ENCODE measurements at regions not wholly inside any gene's neighbourhood (a gene's known extent, or its start where the extent isn't known, plus 50 kb on each side); places are given as distances from the start of the nearest gene placed in this dataset.

GRCh38 chr3:112745567-112746248 lies 101.0 kb downstream of the CD200R1L start:
- no peaks in the 10 kb centered on the region for H3K79me2 ChIP-seq (ENCODE audit: insufficient read depth, low read length)
- no peak overlapping the region for H3K27ac ChIP-seq (ENCODE audit: low read depth, low read length)
- no peak overlapping the region for H2AFZ ChIP-seq (ENCODE audit: low read depth, low read length, severe bottlenecking)
- no peaks in the 10 kb centered on the region for H4K20me1 ChIP-seq (ENCODE audit: low read depth, low read length)
- no peaks in the 10 kb centered on the region for H3K36me3 ChIP-seq (ENCODE audit: low read length)
- H3K9ac ChIP-seq (ENCODE audit: low read length) = no peak overlapping the region
- TF ChIP-seq, protein P1, sequence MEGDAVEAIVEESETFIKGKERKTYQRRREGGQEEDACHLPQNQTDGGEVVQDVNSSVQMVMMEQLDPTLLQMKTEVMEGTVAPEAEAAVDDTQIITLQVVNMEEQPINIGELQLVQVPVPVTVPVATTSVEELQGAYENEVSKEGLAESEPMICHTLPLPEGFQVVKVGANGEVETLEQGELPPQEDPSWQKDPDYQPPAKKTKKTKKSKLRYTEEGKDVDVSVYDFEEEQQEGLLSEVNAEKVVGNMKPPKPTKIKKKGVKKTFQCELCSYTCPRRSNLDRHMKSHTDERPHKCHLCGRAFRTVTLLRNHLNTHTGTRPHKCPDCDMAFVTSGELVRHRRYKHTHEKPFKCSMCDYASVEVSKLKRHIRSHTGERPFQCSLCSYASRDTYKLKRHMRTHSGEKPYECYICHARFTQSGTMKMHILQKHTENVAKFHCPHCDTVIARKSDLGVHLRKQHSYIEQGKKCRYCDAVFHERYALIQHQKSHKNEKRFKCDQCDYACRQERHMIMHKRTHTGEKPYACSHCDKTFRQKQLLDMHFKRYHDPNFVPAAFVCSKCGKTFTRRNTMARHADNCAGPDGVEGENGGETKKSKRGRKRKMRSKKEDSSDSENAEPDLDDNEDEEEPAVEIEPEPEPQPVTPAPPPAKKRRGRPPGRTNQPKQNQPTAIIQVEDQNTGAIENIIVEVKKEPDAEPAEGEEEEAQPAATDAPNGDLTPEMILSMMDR (IDR thresholded peaks at IDR 0.05; ENCODE audit: insufficient read depth, low read length, poor library complexity, severe bottlenecking) = no peak
- TF ChIP-seq EZH2phosphoT487 (conservative IDR thresholded peaks at IDR 0.05; ENCODE audit: low read length) = no peak
- no peak overlapping the region for H3K4me3 ChIP-seq (ENCODE audit: insufficient read depth, low read length, poor library complexity, severe bottlenecking)
- no peaks in the 10 kb centered on the region for H3K27me3 ChIP-seq (ENCODE audit: low read length)
- no peaks in the 10 kb centered on the region for H3K9me3 ChIP-seq (ENCODE audit: insufficient read depth, low read length)
- H3K9me2 ChIP-seq (replicated peaks; ENCODE audit: insufficient read depth, low read length) = no peaks in the 10 kb centered on the region
- H3K4me2 ChIP-seq (ENCODE audit: low read depth, low read length, poor library complexity, severe bottlenecking) = no peak overlapping the region
- no peaks in the 10 kb centered on the region for H3F3A ChIP-seq (ENCODE audit: insufficient read depth)

- no peak overlapping the region for H3K4me3 ChIP-seq (ENCODE audit: insufficient read depth, low read length, poor library complexity, severe bottlenecking)
- no peaks in the 10 kb centered on the region for H3K9me2 ChIP-seq (replicated peaks; ENCODE audit: insufficient read depth, low read length)
- no peak overlapping the region for H3K27ac ChIP-seq (ENCODE audit: low read depth, low read length)
- TF ChIP-seq, protein P1 (IDR thresholded peaks at IDR 0.05; ENCODE audit: insufficient read depth, low read length, poor library complexity, severe bottlenecking) = no peak
- TF ChIP-seq EZH2phosphoT487 (conservative IDR thresholded peaks at IDR 0.05; ENCODE audit: low read length) = no peak
- H2AFZ ChIP-seq (ENCODE audit: low read depth, low read length, severe bottlenecking) = no peak overlapping the region
- no peaks in the 10 kb centered on the region for H4K20me1 ChIP-seq (ENCODE audit: low read depth, low read length)
- H3K36me3 ChIP-seq (ENCODE audit: low read length) = no peaks in the 10 kb centered on the region
- H3F3A ChIP-seq (ENCODE audit: insufficient read depth) = no peaks in the 10 kb centered on the region
- H3K9me3 ChIP-seq (ENCODE audit: insufficient read depth, low read length) = no peaks in the 10 kb centered on the region
- H3K79me2 ChIP-seq (ENCODE audit: insufficient read depth, low read length) = no peaks in the 10 kb centered on the region
- no peak overlapping the region for H3K9ac ChIP-seq (ENCODE audit: low read length)
- no peaks in the 10 kb centered on the region for H3K27me3 ChIP-seq (ENCODE audit: low read length)
- no peak overlapping the region for H3K4me2 ChIP-seq (ENCODE audit: low read depth, low read length, poor library complexity, severe bottlenecking)
These were observed 101.7 kb downstream of the CD200R1L start for GRCh38 chr3:112744825-112745566.

DNA sequence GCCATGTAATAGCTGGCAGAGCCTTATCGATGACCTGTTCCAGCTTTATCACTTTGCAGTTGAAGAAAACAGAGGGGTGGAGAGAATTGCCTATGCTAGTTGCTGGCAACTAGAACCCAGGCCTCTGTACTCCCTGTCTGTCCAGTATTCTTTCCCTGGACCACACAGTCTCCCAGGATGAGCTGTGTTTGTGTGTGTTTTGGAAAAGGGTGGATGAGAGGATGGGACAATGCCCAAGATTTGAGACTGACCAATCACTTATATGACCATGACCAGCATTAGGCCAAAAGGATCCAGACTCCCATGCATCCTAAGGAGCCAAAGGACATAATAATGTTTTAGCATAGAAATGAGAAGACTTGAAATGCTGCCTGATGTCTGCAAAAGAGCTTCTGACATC lies 102.6 kb downstream of the CD200R1L start:
- H2AFZ ChIP-seq (ENCODE audit: low read depth, low read length, severe bottlenecking) = no peak overlapping the region
- TF ChIP-seq, protein P1 (IDR thresholded peaks at IDR 0.05; ENCODE audit: insufficient read depth, low read length, poor library complexity, severe bottlenecking) = no peak
- no peak for TF ChIP-seq EZH2phosphoT487 (conservative IDR thresholded peaks at IDR 0.05; ENCODE audit: low read length)
- H3K27me3 ChIP-seq (ENCODE audit: low read length) = no peaks in the 10 kb centered on the region
- H3K27ac ChIP-seq (ENCODE audit: low read depth, low read length) = no peak overlapping the region
- H3K36me3 ChIP-seq (ENCODE audit: low read length) = no peaks in the 10 kb centered on the region
- H3K79me2 ChIP-seq (ENCODE audit: insufficient read depth, low read length) = no peaks in the 10 kb centered on the region
- H3K9me3 ChIP-seq (ENCODE audit: insufficient read depth, low read length) = no peaks in the 10 kb centered on the region
- H4K20me1 ChIP-seq (ENCODE audit: low read depth, low read length) = no peaks in the 10 kb centered on the region
- H3K9ac ChIP-seq (ENCODE audit: low read length) = no peak overlapping the region
- no peak overlapping the region for H3K4me2 ChIP-seq (ENCODE audit: low read depth, low read length, poor library complexity, severe bottlenecking)
- H3F3A ChIP-seq (ENCODE audit: insufficient read depth) = no peaks in the 10 kb centered on the region
- no peak overlapping the region for H3K4me3 ChIP-seq (ENCODE audit: insufficient read depth, low read length, poor library complexity, severe bottlenecking)
- no peaks in the 10 kb centered on the region for H3K9me2 ChIP-seq (replicated peaks; ENCODE audit: insufficient read depth, low read length)

All from SU-DHL-6 (cell line).